ENCODE measurements at regions not wholly inside any gene's neighbourhood (a gene's known extent, or its start where the extent isn't known, plus 50 kb on each side); places are given as distances from the start of the nearest gene placed in this dataset.

GRCh38 chr2:66271777-66272176 is 163.1 kb upstream of the MEIS1 start:
- H3K36me3 Mint-ChIP-seq (ENCODE audit: low read depth, unreplicated experiment): no peaks in the 10 kb centered on the region
- no peak overlapping the region for H2AFZ ChIP-seq (ENCODE audit: low read depth, low read length)
- no peaks in the 10 kb centered on the region for H3K27me3 Mint-ChIP-seq (ENCODE audit: low read depth, unreplicated experiment)
- no peaks in the 10 kb centered on the region for H3K79me2 ChIP-seq (ENCODE audit: insufficient read depth, low read length)
- H3K4me1 ChIP-seq (ENCODE audit: insufficient read depth, low read length): no peaks in the 10 kb centered on the region
- H3K27me3 ChIP-seq (ENCODE audit: insufficient read depth, low read length): no peaks in the 10 kb centered on the region
- H3K27ac Mint-ChIP-seq (ENCODE audit: unreplicated experiment): no peak overlapping the region
- no peaks in the 10 kb centered on the region for H3K36me3 ChIP-seq (ENCODE audit: insufficient read depth, low read length)
- no peak overlapping the region for H3K4me3 ChIP-seq (ENCODE audit: insufficient read depth, low read depth, low read length)
- H4K20me1 ChIP-seq (ENCODE audit: insufficient read depth, low read length): no peaks in the 10 kb centered on the region
- no peak overlapping the region for H3K4me2 ChIP-seq (ENCODE audit: low read length)
- no peak overlapping the region for H3K27ac ChIP-seq (ENCODE audit: low read depth, low read length)
- FAIRE-seq: no peak
- no peak overlapping the region for H3K9ac ChIP-seq (ENCODE audit: low read length)
- H3K4me1 Mint-ChIP-seq (ENCODE audit: low read depth, unreplicated experiment): no peaks in the 10 kb centered on the region
- TF ChIP-seq CTCF (IDR thresholded peaks at IDR 0.05; ENCODE audit: insufficient read depth, low read depth, low read length) (no peak), EZH2 (IDR thresholded peaks at IDR 0.05; ENCODE audit: insufficient read depth, low read length) (no peak)
- H3K9me3 ChIP-seq (ENCODE audit: insufficient read depth, low read depth, low read length): no peaks in the 10 kb centered on the region
- no peaks in the 10 kb centered on the region for H3K9me3 Mint-ChIP-seq (ENCODE audit: unreplicated experiment)
- no peak for DNase-seq (ENCODE audit: low read depth)
- no peak overlapping the region for H3K4me3 Mint-ChIP-seq (ENCODE audit: unreplicated experiment)

GRCh38 chr2:66270247-66270646 is 164.7 kb upstream of the MEIS1 start:
- H3K9ac ChIP-seq (ENCODE audit: low read length): no peak overlapping the region
- Mint-ChIP-seq H3K27me3 (ENCODE audit: low read depth, unreplicated experiment) (no peaks in the 10 kb centered on the region), H3K4me3 (ENCODE audit: unreplicated experiment) (no peak overlapping the region), H3K27ac (ENCODE audit: unreplicated experiment) (no peak overlapping the region), H3K4me1 (ENCODE audit: low read depth, unreplicated experiment) (no peaks in the 10 kb centered on the region), H3K36me3 (ENCODE audit: low read depth, unreplicated experiment) (no peaks in the 10 kb centered on the region), H3K9me3 (ENCODE audit: unreplicated experiment) (no peaks in the 10 kb centered on the region)
- H3K36me3 ChIP-seq (ENCODE audit: insufficient read depth, low read length): no peaks in the 10 kb centered on the region
- FAIRE-seq (no peak), DNase-seq (ENCODE audit: low read depth) (no peak)
- TF ChIP-seq CTCF (IDR thresholded peaks at IDR 0.05; ENCODE audit: insufficient read depth, low read depth, low read length) (no peak), EZH2 (IDR thresholded peaks at IDR 0.05; ENCODE audit: insufficient read depth, low read length) (no peak)
- no peak overlapping the region for H3K4me3 ChIP-seq (ENCODE audit: insufficient read depth, low read depth, low read length)
- no peak overlapping the region for H2AFZ ChIP-seq (ENCODE audit: low read depth, low read length)
- H3K4me1 ChIP-seq (ENCODE audit: insufficient read depth, low read length): no peaks in the 10 kb centered on the region
- H3K4me2 ChIP-seq (ENCODE audit: low read length): no peak overlapping the region
- no peaks in the 10 kb centered on the region for H3K27me3 ChIP-seq (ENCODE audit: insufficient read depth, low read length)
- H3K27ac ChIP-seq (ENCODE audit: low read depth, low read length): no peak overlapping the region
- no peaks in the 10 kb centered on the region for H3K9me3 ChIP-seq (ENCODE audit: insufficient read depth, low read depth, low read length)
- no peaks in the 10 kb centered on the region for H3K79me2 ChIP-seq (ENCODE audit: insufficient read depth, low read length)
- no peaks in the 10 kb centered on the region for H4K20me1 ChIP-seq (ENCODE audit: insufficient read depth, low read length)

GRCh38 chr2:66269166-66269565 is 165.8 kb upstream of the MEIS1 start:
- Mint-ChIP-seq H3K27me3 (ENCODE audit: low read depth, unreplicated experiment) (no peaks in the 10 kb centered on the region), H3K27ac (ENCODE audit: unreplicated experiment) (no peak overlapping the region), H3K4me1 (ENCODE audit: low read depth, unreplicated experiment) (no peaks in the 10 kb centered on the region), H3K9me3 (ENCODE audit: unreplicated experiment) (no peaks in the 10 kb centered on the region), H3K4me3 (ENCODE audit: unreplicated experiment) (no peak overlapping the region), H3K36me3 (ENCODE audit: low read depth, unreplicated experiment) (no peaks in the 10 kb centered on the region)
- no peaks in the 10 kb centered on the region for H3K9me3 ChIP-seq (ENCODE audit: insufficient read depth, low read depth, low read length)
- TF ChIP-seq CTCF (IDR thresholded peaks at IDR 0.05; ENCODE audit: insufficient read depth, low read depth, low read length) (no peak), EZH2 (IDR thresholded peaks at IDR 0.05; ENCODE audit: insufficient read depth, low read length) (no peak)
- DNase-seq (ENCODE audit: low read depth) (no peak), FAIRE-seq (no peak)
- no peak overlapping the region for H2AFZ ChIP-seq (ENCODE audit: low read depth, low read length)
- H3K36me3 ChIP-seq (ENCODE audit: insufficient read depth, low read length): no peaks in the 10 kb centered on the region
- no peaks in the 10 kb centered on the region for H4K20me1 ChIP-seq (ENCODE audit: insufficient read depth, low read length)
- H3K27ac ChIP-seq (ENCODE audit: low read depth, low read length): no peak overlapping the region
- no peaks in the 10 kb centered on the region for H3K4me1 ChIP-seq (ENCODE audit: insufficient read depth, low read length)
- H3K27me3 ChIP-seq (ENCODE audit: insufficient read depth, low read length): no peaks in the 10 kb centered on the region
- H3K9ac ChIP-seq (ENCODE audit: low read length): no peak overlapping the region
- H3K4me2 ChIP-seq (ENCODE audit: low read length): no peak overlapping the region
- no peak overlapping the region for H3K4me3 ChIP-seq (ENCODE audit: insufficient read depth, low read depth, low read length)
- H3K79me2 ChIP-seq (ENCODE audit: insufficient read depth, low read length): no peaks in the 10 kb centered on the region
